Hematopoietic multipotent progenitor cell (in vitro differentiated cells): ENCODE measurements at regions not wholly inside any gene's neighbourhood (a gene's known extent, or its start where the extent isn't known, plus 50 kb on each side); places are given as distances from the start of the nearest gene placed in this dataset.
"Not testable (repeated sequence)": the region's sequence is repeated elsewhere in the genome, so short reads cannot be mapped to it uniquely, and the experiment has no call there.

ENCODE experiments used
- DNase-seq, 3 donors: peaks; one replicate each; pipeline ENCODE4 v3.0.0-alpha.2; 2011 to 2015; ENCODE audit warnings: low read depth in 2 of 3, low spot score in 2 of 3

DNA sequence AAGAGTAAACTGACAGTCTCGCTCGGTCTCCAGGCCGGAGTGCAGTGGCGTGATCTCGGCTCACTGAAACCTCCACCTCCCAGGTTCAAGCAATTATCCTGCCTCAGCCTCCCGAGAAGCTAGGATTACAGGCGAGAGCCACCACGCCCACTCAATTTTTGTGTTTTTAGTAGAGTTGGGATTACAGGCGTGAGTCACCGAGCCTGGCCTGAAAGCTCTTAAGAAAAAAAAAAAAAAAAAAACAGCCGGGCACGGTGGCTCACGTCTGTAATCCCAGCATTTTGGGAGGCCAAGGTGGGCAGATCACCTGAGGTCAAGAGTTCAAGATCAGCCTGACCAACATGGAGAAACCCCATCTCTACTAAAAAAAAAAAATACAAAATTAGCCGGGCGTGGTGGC is 55.3 kb upstream of the THOC2 start:
- not testable (repeated sequence) for DNase-seq

- no peak for DNase-seq
Measured at GRCh38 chrX:123788744-123789143, 55.9 kb upstream of the THOC2 start.

- DNase-seq, result no peak
Measured at GRCh38 chrX:123797543-123798447, 62.1 kb upstream of the XIAP start.

- not testable (repeated sequence) for DNase-seq
Measured at GRCh38 chrX:123798706-123799430, 61.0 kb upstream of the XIAP start.

DNA sequence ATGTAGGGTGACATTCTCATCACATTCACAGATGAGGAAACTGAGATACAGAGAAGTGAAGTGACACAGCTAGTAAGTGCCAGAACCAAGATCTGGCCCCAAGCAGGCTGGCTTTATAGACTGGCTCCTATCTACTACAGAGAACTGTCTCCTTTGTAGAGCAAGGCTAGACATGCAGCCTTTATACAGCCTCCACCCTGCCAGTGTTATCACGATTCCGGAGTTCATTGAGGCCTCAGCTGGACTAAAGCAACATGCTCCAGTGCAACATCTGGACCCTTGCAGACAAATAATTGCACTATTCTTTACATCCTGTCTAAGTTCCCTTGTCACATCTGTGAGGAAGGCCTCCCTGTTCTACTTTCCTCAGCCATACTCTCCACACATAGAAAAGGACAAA is 58.0 kb upstream of the XIAP start:
- DNase-seq, result no peak

DNA sequence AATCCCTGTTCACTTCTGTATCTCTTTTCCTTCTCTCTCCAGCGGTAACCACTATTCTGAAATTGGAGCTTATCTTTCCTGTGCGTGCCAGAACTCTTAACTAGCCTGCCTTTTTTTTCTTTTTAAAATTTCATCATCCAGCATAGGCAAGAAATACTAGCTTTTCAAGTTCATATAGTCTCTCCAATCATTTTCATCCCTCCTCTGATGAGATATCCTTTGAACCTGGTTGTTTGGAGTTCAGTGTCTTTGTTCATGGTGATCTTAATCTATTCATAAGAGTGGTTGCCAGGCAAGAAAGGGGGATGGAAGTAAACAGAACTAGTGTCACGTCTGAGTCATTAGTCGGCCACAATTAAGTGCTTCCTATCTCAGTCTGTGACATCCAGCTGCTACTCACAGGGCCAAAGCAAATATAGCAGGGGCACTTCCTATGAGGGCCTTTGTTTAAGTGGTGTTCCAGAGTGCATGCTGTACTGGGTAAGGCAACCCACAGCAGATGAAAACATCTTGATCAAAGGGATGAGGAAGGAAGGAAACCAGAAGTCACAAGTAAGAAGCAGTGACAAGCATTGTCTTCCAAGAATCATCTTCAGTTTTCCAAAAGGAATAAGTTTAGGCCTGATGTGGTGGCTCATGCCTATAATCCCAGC is 56.4 kb upstream of the XIAP start:
- DNase-seq, result peak in 2 of 3 donors; percentile 82 to 88

GRCh38 chrX:123803984-123804365 is 55.9 kb upstream of the XIAP start:
- not testable (repeated sequence) for DNase-seq

DNA sequence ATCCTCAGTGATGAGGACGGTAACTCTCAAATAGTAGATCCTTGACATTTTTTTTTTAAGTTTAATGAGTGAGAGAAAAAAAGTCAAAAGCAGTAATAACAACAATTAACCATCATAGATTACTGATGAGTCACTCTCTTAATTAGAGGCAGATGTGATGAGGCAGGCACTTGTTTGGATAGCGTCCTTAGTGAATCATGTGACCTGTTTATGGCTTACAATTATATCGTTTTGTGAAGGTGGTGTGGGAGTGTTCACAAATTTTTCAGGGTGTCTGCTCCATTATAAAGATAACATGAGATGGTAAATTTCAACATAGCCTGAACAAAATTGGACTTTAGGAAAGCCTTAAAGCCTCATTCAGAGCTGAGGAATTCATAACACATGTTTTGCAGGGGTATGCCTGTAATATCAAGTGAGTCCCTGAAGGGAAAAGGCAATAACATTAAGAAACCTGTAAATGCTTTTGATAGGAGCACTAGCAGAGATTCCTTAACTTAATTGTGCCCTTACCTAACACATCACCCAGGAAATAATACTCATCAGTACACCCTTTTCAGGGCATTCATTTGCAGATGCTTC is 51.9 kb upstream of the XIAP start:
- DNase-seq, result no peak

DNA sequence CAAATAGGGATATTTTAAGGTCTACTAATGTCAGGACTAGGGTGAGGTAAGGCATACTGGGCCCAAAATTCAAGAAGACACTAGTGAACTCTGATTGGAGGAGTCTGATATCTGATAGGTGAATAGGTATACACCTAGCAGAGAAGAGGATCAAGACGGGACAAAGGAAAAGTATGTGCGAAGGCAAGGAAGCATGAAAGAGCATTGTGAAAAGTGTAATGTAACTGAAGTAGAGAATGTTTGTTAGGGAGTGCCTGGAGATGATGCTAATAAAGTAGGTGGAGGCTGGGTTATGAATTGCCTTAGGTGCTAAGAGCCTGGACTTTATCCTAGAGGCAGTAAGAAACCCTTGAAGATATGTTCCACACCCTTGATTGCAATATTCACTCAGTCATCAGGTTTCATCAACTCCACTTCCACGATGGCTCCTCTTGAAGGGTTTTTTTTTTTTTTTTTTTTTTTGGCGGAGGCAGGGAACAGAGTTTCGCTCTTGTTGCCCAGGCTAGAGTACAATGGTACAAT is 49.9 kb upstream of the XIAP start:
- no peak for DNase-seq
